HFFc6 (cell line): ENCODE measurements at regions not wholly inside any gene's neighbourhood (a gene's known extent, or its start where the extent isn't known, plus 50 kb on each side); places are given as distances from the start of the nearest gene placed in this dataset.

Experiments
- DNase-seq: peaks from one replicate; pipeline ENCODE4 v3.0.0-alpha.2; 2018
- H3K27ac Mint-ChIP-seq: 2 replicates; pipeline ENCODE4 v1.8.0; 2020; ENCODE audit warnings: mild to moderate bottlenecking, mixed read lengths
- H3K27me3 Mint-ChIP-seq: 2 replicates; pipeline ENCODE4 v1.8.0; 2021; ENCODE audit warnings: mild to moderate bottlenecking, moderate library complexity, mixed read lengths; ENCODE audit not compliant: insufficient read depth
- H3K36me3 Mint-ChIP-seq: 2 replicates; pipeline ENCODE4 v1.8.0; 2021; ENCODE audit warnings: low read depth, mixed read lengths
- H3K4me1 Mint-ChIP-seq: 2 replicates; pipeline ENCODE4 v1.8.0; 2020; ENCODE audit warnings: low read depth, mixed read lengths
- H3K4me3 Mint-ChIP-seq: 2 replicates; pipeline ENCODE4 v1.8.0; 2020; ENCODE audit warnings: mild to moderate bottlenecking, moderate library complexity, mixed read lengths
- H3K9me3 Mint-ChIP-seq: 2 replicates; pipeline ENCODE4 v1.8.0; 2020; ENCODE audit warnings: mild to moderate bottlenecking, mixed read lengths
- TF ChIP-seq, protein P1 (sequence below): fragments of 200-600 bp; sonication (generic); IDR thresholded peaks from 2 replicates; pipeline ENCODE4 v1.5.0; 2021; ENCODE audit warnings: antibody characterized with exemption, mild to moderate bottlenecking

GRCh38 chr3:78268087-78268486 is 1228.2 kb downstream of the ROBO2 start:
- Mint-ChIP-seq H3K27ac (no peak overlapping the region), H3K36me3 (peaks cover 13% of the 10 kb centered on the region; the same call in 1 of the 2 replicates), H3K27me3 (no peaks in the 10 kb centered on the region), H3K9me3 (peaks cover 10% of the 10 kb centered on the region), H3K4me3 (no peak overlapping the region), H3K4me1 (peaks cover 12% of the 10 kb centered on the region)
- no peak for DNase-seq
- TF ChIP-seq, protein P1, sequence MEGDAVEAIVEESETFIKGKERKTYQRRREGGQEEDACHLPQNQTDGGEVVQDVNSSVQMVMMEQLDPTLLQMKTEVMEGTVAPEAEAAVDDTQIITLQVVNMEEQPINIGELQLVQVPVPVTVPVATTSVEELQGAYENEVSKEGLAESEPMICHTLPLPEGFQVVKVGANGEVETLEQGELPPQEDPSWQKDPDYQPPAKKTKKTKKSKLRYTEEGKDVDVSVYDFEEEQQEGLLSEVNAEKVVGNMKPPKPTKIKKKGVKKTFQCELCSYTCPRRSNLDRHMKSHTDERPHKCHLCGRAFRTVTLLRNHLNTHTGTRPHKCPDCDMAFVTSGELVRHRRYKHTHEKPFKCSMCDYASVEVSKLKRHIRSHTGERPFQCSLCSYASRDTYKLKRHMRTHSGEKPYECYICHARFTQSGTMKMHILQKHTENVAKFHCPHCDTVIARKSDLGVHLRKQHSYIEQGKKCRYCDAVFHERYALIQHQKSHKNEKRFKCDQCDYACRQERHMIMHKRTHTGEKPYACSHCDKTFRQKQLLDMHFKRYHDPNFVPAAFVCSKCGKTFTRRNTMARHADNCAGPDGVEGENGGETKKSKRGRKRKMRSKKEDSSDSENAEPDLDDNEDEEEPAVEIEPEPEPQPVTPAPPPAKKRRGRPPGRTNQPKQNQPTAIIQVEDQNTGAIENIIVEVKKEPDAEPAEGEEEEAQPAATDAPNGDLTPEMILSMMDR, result no peak

DNA sequence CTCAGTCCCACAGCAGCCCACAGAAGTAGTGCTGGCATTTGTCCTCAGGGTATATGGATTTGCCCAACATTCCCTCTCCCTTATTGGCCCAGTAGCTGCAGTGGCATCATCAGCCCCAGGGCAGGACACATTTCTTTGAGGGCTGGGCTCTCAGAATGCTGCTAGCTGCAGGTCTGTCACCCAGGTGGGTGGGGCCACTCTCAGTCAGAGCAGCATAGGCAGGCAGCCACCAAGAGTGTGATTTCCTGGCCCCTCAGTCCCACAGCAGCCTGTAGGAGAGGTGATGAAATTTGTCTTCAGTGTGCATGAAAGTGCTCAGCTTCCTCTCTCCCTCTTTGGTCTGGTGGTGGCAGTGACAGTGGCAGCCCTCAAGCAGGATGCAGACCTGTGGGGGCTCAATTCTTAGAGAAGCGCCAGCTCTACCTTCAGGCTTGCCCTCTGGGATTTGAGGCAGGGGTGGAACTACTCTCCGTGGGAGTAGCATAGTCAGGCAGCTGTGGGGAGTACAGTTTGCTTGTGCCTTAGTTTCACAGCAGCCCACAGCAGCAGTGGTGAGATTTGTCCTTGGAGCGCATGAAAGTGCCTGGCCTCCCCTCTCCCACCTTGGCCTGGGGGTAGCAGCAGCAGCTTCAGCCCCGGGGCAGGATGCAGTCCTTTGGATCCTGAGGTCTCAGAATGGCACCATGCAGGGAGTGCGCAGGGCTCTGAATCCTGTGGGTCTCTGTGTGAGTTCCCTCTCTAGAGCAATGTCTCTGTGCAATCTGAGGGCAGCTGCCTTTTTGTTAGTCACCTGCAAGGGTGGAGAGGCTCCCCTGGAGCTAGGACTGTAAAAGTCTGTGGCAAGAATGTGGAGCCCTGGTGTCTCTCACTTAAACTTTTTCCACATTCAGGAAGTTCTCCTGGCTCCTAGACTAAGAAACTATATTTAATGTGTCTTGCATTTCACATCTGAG is 1229.1 kb downstream of the ROBO2 start:
- DNase-seq, result no peak
- TF ChIP-seq, protein P1, result no peak
- Mint-ChIP-seq H3K4me1 (peaks cover 3% of the 10 kb centered on the region; the same call in 1 of the 2 replicates), H3K27ac (no peak overlapping the region), H3K9me3 (peaks cover 10% of the 10 kb centered on the region), H3K27me3 (no peaks in the 10 kb centered on the region), H3K4me3 (no peak overlapping the region), H3K36me3 (peaks cover 13% of the 10 kb centered on the region; the same call in 1 of the 2 replicates)

DNA sequence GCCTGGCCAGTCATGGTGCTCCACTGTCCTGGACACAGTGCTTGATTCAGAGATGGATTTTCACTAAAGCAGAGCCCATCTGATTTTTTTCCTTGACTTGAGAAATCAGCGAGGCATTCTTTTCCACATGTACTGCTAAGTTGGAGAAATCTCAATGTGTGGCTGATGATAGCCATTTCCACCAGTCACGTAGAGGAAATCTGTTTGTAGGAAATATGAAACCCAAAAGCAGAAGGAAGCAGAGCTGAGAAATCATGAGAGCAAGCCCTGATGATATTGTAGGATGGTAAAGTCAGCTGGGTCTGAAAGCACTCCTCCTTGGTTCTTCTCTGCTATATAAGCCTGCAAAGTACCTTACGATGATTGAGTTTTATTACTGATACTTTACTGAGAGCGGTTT is 1233.4 kb downstream of the ROBO2 start:
- Mint-ChIP-seq H3K27me3 (no peaks in the 10 kb centered on the region), H3K36me3 (no peaks in the 10 kb centered on the region), H3K4me3 (no peak overlapping the region), H3K4me1 (0 out of 2 replicates have a peak, but pooled peaks cover 4% of the 10 kb centered on the region), H3K27ac (no peak overlapping the region), H3K9me3 (no peaks in the 10 kb centered on the region)
- TF ChIP-seq, protein P1, result no peak
- DNase-seq, result no peak

DNA sequence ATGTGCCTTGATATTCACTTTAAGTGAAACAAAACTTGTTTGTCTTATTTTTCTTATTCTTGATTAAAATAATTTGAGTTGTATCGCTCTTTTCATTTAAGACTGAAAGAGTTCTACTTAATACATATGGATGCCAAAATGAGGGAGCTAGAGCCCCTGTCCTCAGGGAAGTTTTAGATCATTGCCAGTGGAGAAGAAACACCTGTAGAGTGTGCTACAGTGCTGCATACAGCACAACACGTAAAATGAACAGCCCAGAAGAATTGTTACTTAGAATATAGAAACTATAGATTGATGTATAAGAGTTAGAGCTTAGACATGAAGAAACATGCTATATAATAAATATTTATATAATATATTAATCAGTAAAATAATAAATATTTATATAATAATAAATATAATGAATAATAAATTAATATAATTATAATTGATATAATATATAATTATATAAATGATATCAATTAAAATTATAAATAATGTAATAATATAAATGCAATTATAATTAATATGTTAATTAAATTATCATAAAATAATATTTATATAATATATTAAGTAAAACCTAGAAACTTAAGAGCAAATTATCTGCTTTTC is 1234.7 kb downstream of the ROBO2 start:
- H3K4me1 Mint-ChIP-seq, result 0 out of 2 replicates have a peak, but pooled peaks cover 4% of the 10 kb centered on the region
- H3K9me3 Mint-ChIP-seq, result no peaks in the 10 kb centered on the region
- H3K27ac Mint-ChIP-seq, result no peak overlapping the region
- no peak overlapping the region for H3K4me3 Mint-ChIP-seq
- DNase-seq, result no peak
- TF ChIP-seq, protein P1, result no peak
- no peaks in the 10 kb centered on the region for H3K27me3 Mint-ChIP-seq
- no peaks in the 10 kb centered on the region for H3K36me3 Mint-ChIP-seq

DNA sequence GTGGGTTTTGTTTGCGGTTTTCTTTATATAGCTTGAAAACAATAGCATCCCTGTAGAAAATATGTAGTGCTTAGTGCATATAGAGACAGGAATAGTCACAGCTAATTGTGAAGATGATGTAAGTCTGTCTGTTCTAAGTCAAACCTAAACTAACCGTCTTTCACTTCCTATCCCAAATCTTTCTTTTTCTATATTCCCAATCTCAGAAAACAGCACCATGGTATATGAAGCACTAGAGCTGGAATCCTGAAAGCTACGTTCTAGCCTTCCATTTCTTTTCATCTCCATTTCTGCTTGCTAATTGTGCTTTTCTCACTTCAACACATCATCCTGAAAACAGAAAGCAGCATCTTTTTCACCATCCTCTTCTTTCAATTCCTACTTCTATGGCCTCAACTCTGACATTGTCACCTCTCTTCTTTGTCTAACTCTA is 1235.5 kb downstream of the ROBO2 start:
- H3K9me3 Mint-ChIP-seq, result no peaks in the 10 kb centered on the region
- 0 out of 2 replicates have a peak, but pooled peaks cover 4% of the 10 kb centered on the region for H3K4me1 Mint-ChIP-seq
- H3K36me3 Mint-ChIP-seq, result no peaks in the 10 kb centered on the region
- TF ChIP-seq, protein P1, result no peak
- no peak overlapping the region for H3K27ac Mint-ChIP-seq
- no peaks in the 10 kb centered on the region for H3K27me3 Mint-ChIP-seq
- no peak for DNase-seq
- no peak overlapping the region for H3K4me3 Mint-ChIP-seq
